ENCODE measurements at regions not wholly inside any gene's neighbourhood (a gene's known extent, or its start where the extent isn't known, plus 50 kb on each side); places are given as distances from the start of the nearest gene placed in this dataset.
"Not testable (repeated sequence)": the region's sequence is repeated elsewhere in the genome, so short reads cannot be mapped to it uniquely, and the experiment has no call there.

- no peak for DNase-seq (ENCODE audit: low read depth, low spot score)
- no peak for TF ChIP-seq CTCF (IDR thresholded peaks at IDR 0.05; ENCODE audit: low read depth, low read length)
- H3K9me3 ChIP-seq (ENCODE audit: control insufficient read depth, insufficient read depth, low read length) = no peaks in the 10 kb centered on the region; the same call in 1 of the 2 replicates
- ChIA-PET POLR2A (no interaction called here), CTCF (no interaction called here)
- H3K4me3 ChIP-seq (ENCODE audit: low read depth, low read length) = no peak overlapping the region
- no peak overlapping the region for H3K27ac ChIP-seq (ENCODE audit: low read depth, low read length)
- H3K27me3 ChIP-seq (ENCODE audit: control insufficient read depth, insufficient read depth, low read length) = peaks cover 16% of the 10 kb centered on the region
Observed at GRCh38 chr22:19599626-19600243, 75.5 kb upstream of the CLDN5 start.

GRCh38 chr22:19603346-19603745 lies 79.1 kb upstream of the CLDN5 start:
- H3K27ac ChIP-seq (ENCODE audit: low read depth, low read length); DNase-seq (ENCODE audit: low read depth, low spot score); CTCF ChIA-PET; H3K4me3 ChIP-seq (ENCODE audit: low read depth, low read length); H3K9me3 ChIP-seq (ENCODE audit: control insufficient read depth, insufficient read depth, low read length): not testable (repeated sequence)
- POLR2A ChIA-PET = interaction anchor here (0.7 kb wide), 1 partner anchor 178 kb away, joined by 6 read pairs; no protein-coding TSS in a partner anchor
- peaks cover 46% of the 10 kb centered on the region for H3K27me3 ChIP-seq (ENCODE audit: control insufficient read depth, insufficient read depth, low read length)

- Histone ChIP-seq H3K9me3 (ENCODE audit: control insufficient read depth, insufficient read depth, low read length) (no peaks in the 10 kb centered on the region; the same call in 1 of the 2 replicates), H3K4me3 (ENCODE audit: low read depth, low read length) (no peak overlapping the region), H3K27ac (ENCODE audit: low read depth, low read length) (no peak overlapping the region), H3K27me3 (ENCODE audit: control insufficient read depth, insufficient read depth, low read length) (peaks cover 47% of the 10 kb centered on the region)
- ChIA-PET CTCF (no interaction called here), POLR2A (no interaction called here)
- TF ChIP-seq CTCF (IDR thresholded peaks at IDR 0.05; ENCODE audit: low read depth, low read length) = no peak
- no peak for DNase-seq (ENCODE audit: low read depth, low spot score)
Observed at GRCh38 chr22:19603767-19604166, 79.6 kb upstream of the CLDN5 start.

GRCh38 chr22:19604711-19605268 lies 80.6 kb upstream of the CLDN5 start:
- TF ChIP-seq CTCF (IDR thresholded peaks at IDR 0.05; ENCODE audit: low read depth, low read length) = no peak
- no peak for DNase-seq (ENCODE audit: low read depth, low spot score)
- no peak overlapping the region for H3K27ac ChIP-seq (ENCODE audit: low read depth, low read length)
- H3K9me3 ChIP-seq (ENCODE audit: control insufficient read depth, insufficient read depth, low read length) = no peaks in the 10 kb centered on the region; the same call in 1 of the 2 replicates
- H3K4me3 ChIP-seq (ENCODE audit: low read depth, low read length) = no peak overlapping the region
- ChIA-PET POLR2A (interaction anchor here (0.5 kb wide), 1 partner anchor 21 kb away, joined by 3 read pairs; no protein-coding TSS in a partner anchor), CTCF (no interaction called here)
- H3K27me3 ChIP-seq (ENCODE audit: control insufficient read depth, insufficient read depth, low read length) = peaks cover 46% of the 10 kb centered on the region

GRCh38 chr22:19605508-19606331 lies 81.5 kb upstream of the CLDN5 start:
- H3K9me3 ChIP-seq (ENCODE audit: control insufficient read depth, insufficient read depth, low read length) = no peaks in the 10 kb centered on the region; the same call in 1 of the 2 replicates
- CTCF ChIA-PET = no interaction called here
- DNase-seq (ENCODE audit: low read depth, low spot score) = no peak
- no peak for TF ChIP-seq CTCF (IDR thresholded peaks at IDR 0.05; ENCODE audit: low read depth, low read length)
- POLR2A ChIA-PET = no interaction called here
- H3K27me3 ChIP-seq (ENCODE audit: control insufficient read depth, insufficient read depth, low read length) = peaks cover 42% of the 10 kb centered on the region
- no peak overlapping the region for H3K4me3 ChIP-seq (ENCODE audit: low read depth, low read length)
- no peak overlapping the region for H3K27ac ChIP-seq (ENCODE audit: low read depth, low read length)

All from AG04450 (cell line).